NCI-H1105 (cell line): ENCODE measurements at regions not wholly inside any gene's neighbourhood (a gene's known extent, or its start where the extent isn't known, plus 50 kb on each side); places are given as distances from the start of the nearest gene placed in this dataset.
A peak's percentile ranks its signal among the peaks of the same experiment; 100 is the strongest.

Experiments used
- DNase-seq: peaks from one replicate; lab custom pipeline; 2025; lab: John Stamatoyannopoulos, UW

DNA sequence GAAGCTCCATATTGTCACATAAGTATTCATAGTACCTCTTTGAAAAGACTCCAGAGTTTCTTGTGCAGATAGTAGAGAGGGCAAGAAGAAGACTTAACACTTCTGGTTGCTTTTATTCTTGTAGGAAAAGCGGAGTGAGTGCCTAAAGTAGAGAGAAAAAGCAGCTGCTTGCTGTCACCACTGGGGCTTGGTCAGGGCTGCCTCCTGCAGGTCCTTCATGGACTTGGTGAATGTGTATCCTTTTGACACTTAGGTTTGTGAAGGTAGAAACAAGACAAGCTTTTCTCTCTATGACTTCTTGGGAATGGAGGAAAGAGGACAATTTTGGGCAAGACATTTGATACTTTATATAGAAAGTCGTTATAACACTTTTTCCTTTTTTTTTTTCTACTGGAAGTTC, 312.8 kb upstream of the FANCL start:
- DNase-seq = no peak

DNA sequence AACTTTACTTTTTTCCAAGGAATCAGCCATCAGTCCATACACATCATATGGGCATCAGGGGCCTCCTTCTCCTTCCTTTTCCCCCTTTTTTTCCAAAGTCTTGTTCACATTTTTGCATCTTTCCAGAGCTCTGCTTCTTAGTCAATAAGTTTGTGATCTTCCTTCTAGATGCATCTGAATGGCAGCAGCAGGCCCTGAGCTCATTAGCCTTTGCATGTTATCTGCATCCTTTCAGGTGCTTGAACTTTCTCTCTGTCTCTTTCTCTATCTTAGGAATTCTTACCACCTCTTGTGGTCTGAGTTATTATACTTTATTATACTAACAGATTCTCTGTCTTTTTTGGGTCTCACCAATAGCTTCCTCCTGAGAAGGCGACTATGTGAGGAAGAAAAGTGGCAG, 312.4 kb upstream of the FANCL start:
- DNase-seq = no peak

- no peak for DNase-seq
Observed at GRCh38 chr2:58545300-58546280, 304.5 kb upstream of the FANCL start.

DNA sequence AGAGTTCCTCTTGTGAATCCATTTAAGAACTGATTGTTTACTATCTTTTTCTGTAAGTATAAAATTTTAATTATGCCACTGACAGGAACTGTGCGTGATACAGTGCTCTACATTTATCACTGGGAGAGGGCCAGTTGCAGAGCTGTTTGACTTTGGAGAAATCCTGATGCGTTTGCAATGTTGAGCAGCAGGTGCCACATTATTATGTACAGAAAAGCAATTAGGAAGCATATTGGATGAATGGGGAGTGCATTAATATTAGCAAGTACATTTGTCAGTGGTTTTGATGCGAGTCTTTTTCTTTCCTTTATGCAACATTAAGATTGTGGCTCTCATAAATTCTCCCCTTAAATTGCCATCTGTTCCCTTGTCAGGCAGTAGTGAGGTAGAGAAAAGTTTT, 302.3 kb upstream of the FANCL start:
- DNase-seq = peak; percentile 56

DNA sequence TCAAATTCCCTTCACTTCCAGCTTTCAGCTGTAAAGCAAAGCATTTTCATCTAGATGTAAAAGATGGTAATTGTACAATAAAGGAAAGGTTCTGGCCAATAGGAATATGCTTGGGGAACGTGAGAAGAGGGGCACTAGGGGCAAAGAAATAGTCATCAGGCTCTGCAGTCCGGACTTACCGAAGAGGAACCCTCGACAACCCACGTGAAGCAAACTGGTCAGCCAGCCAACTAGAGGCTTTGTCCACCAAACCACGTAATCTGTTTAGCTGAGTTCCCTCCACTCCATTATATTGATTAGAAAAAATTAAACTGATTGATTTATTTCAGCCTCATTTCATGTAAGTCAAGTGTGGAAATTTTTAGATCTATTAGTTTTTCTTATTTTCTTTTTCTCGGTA, 300.4 kb upstream of the FANCL start:
- no peak for DNase-seq

- DNase-seq = no peak
Observed at GRCh38 chr2:58540681-58541080, 299.6 kb upstream of the FANCL start.

DNA sequence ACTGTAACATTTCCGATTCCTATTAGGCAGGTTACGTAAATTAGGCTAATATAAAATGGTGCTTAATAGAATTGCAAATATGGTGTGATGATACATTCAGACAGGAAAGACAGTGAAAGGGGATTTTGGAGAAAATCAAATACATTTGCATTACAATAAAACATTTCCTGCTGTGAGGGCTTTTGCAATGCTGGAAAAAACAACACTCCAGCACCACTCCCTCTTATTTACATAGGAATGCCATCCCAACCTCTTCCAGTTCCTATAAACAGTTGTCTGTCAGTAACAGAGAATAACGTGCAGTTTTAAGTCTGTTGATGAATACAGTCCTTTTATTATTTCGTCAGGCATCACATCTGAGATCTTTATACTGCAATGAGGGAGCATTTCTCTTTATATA, 298.8 kb upstream of the FANCL start:
- DNase-seq = no peak

DNA sequence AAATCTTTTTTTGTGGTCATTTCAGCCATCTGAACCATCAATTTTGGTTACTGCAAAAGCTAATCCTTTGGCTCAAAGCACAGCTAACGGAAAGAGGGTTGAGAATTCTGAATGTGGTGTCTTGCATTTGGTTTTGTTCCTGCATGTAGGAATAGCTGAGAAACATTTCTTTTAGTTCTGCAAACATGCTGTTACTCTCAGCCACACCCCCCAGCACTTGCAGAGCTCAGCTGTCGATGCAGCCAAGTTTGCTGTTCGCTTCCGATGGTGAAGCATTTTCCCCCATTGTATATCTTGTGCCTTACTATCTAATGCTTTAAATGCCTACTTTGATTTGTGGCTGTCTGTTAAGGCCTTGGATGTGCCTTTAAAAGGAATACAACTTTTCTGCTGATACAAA, 294.9 kb upstream of the FANCL start:
- no peak for DNase-seq

GRCh38 chr2:58535182-58535581, 294.1 kb upstream of the FANCL start:
- peak; percentile 87 for DNase-seq

DNA sequence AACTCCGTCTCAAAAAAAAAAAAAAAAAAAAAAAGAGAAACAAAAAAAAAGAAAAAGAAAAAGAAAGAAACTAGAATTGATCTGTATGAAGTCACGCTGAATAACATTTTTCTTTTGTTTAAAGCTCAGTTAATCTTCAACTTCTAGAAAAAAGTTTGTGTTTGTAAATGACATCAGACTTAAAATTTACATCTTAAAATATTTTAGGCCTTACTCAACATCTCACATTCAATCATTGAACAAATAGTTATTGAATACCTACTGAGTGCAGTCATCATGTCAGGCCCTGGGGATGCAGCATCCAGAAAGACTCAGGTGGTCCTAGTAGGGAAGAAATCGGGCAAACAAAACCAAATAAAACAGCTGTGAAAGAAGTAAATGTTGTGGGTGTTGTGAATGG, 292.3 kb upstream of the FANCL start:
- no peak for DNase-seq

GRCh38 chr2:58532641-58533040, 291.5 kb upstream of the FANCL start:
- no peak for DNase-seq

GRCh38 chr2:58527647-58528046, 286.5 kb upstream of the FANCL start:
- DNase-seq = no peak

DNA sequence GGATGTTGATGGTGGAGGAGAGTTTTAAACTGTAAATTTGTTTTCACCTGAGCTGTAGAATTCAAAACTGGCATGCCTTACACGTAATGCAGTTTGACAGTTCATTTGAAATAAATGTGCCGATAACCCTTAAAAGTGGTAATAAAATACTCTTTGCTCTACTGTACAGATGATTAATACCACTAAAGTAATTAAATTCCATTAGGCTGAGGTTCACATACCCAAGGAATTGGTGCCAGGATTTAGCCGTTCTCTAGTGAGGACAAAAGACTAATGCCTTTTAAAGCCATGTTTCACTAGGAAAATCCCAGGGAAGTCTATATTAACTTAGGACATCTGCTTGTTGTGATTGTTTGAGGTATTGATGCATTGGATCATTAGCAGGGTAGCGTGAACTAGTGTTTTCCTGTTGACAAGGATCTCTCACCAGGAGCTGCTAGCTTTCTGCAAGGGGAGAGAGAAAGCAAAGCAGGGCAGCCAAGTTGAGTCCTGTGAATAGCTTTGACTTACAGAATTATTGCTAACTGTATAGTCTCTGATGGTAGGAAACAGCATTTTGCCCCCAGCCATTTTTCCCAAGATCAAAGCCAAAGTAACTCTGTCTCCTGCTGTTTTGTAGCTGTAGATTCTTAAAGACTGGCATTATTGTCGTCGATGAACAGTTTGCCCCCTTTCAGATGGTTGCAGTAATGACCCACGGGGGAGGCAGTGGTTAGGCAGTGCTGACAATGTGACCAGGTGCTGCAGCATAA, 280.9 kb upstream of the FANCL start:
- no peak for DNase-seq

- no peak for DNase-seq
Observed at GRCh38 chr2:58520903-58521302, 279.8 kb upstream of the FANCL start.

DNA sequence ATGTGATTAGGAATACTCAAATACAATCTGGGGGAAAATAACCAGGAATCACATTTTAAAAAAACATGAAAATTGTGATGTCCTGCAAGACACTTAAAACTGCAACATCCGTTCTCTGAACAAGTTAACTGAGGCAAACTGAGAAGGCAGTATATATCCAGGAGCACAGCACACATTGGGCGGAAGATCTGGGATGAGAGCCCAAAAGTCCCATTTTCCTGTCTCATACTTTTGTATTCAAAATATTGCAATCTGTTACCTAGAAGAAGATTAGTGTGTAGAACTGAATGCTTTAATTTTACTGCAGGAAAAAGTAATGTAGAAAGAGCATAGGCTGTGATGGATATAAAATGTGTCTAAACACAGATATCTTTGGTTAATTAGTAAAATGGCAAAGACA, 276.8 kb upstream of the FANCL start:
- no peak for DNase-seq

GRCh38 chr2:58516695-58517094, 275.6 kb upstream of the FANCL start:
- no peak for DNase-seq

- DNase-seq = no peak
Observed at GRCh38 chr2:58515827-58516573, 274.9 kb upstream of the FANCL start.

DNA sequence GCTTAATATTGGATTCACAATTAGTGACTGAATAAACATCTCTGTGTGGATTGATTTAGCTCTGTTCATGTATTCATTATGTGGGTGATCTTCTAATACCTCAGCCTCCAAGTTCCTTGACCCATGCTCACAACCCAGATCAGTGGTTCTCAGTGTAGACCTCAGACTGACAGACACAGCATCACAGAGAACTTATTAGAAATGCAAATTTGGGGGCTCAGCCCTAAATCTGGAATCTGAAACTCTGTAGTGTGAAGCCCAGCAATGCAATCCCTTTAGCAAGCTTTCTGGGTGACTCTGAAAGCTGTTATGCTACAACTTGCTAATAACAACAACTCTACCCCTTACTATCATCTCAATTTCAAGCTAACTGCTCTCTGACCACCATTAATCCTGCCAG, 273.1 kb upstream of the FANCL start:
- no peak for DNase-seq

DNA sequence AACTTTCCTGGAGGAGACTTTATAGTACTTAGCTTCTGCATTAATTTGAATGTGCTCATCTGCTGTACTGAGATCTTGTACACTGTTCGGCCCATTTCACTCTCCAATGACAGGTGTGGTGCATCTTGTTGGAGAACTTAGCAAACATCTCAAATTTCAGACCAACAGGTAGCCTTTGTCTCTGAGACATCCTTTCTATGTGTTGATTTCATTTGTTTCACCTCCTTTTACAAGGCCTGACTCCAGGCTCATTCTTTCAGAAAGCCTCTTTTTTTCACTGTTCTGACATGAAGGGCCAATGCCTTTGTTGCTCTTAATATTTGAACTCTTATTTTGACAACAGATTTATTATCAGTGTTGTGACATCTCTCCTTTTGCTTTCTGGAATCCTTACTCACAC, 271.8 kb upstream of the FANCL start:
- no peak for DNase-seq

GRCh38 chr2:58508006-58508405, 266.9 kb upstream of the FANCL start:
- DNase-seq = no peak

- no peak for DNase-seq
Observed at GRCh38 chr2:58503918-58504317, 262.8 kb upstream of the FANCL start.

DNA sequence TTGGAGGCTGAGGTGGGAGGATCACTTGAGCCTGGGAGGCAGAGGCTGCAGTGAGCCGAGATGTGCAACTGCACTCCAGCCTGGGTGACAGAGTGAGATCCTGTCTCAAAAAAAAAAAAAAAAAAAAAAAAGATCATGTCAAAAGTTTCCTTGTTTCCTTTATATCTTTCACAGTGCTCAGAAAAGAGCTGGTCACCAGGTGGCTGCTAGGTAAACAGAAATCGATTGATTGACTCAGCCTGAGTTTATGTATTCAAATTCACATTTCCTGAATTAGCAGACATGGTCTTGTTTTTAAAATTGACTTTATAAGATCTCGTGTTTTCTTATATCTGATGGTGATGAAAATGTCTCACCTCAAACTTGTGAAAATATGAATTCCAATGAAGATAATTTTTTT, 261.8 kb upstream of the FANCL start:
- no peak for DNase-seq
